HEK293 (cell line): ENCODE measurements at regions not wholly inside any gene's neighbourhood (a gene's known extent, or its start where the extent isn't known, plus 50 kb on each side); places are given as distances from the start of the nearest gene placed in this dataset.

ENCODE experiments used
- CTCF ChIA-PET: fragments of 350-600 bp; formaldehyde crosslinking; extraction: SDS; loops from one replicate; lab custom pipeline; 2021; ENCODE audit warnings: antibody characterized with exemption; lab: Yijun Ruan, JAX
- POLR2A ChIA-PET: fragments of 300-600 bp; formaldehyde crosslinking; extraction: SDS; loops from one replicate; lab custom pipeline; 2020; ENCODE audit warnings: antibody characterized with exemption, inconsistent platforms; lab: Yijun Ruan, JAX
- H3K27ac ChIP-seq: fragments of 200-500 bp; sonication (Bioruptor generic); 2 replicates; pipeline ENCODE4 v1.5.1; 2014; ENCODE audit warnings: low read depth, low read length, control low read depth, inconsistent platforms; ENCODE audit errors: extremely low read depth
- H3K36me3 ChIP-seq, 2 experiments: fragments of 200-500 bp in 1 of 2; sonication (Bioruptor generic) in 1 of 2; 1 replicate in 1 of 2; 2 replicates in 1 of 2; pipeline ENCODE4 v1.5.1; 2014 to 2017; ENCODE audit warnings: inconsistent platforms in 2 of 2, low read length in 2 of 2; ENCODE audit not compliant: control insufficient read depth in 2 of 2, insufficient read depth in 1 of 2
- H3K4me1 ChIP-seq: fragments of 200-500 bp; sonication (Bioruptor generic); 2 replicates; pipeline ENCODE4 v1.5.1; 2014; ENCODE audit warnings: mild to moderate bottlenecking, low read length, inconsistent platforms; ENCODE audit not compliant: control insufficient read depth, insufficient read depth
- H3K4me3 ChIP-seq: 2 replicates; pipeline ENCODE4 v1.5.1; 2011; ENCODE audit warnings: low read depth, mild to moderate bottlenecking, control low read depth, low read length, moderate library complexity
- H3K9me3 ChIP-seq: fragments of 200-500 bp; sonication (Bioruptor generic); 2 replicates; pipeline ENCODE4 v1.5.1; 2014; ENCODE audit warnings: low read depth, low read length, inconsistent platforms; ENCODE audit not compliant: control insufficient read depth, insufficient read depth
- OSR2 ChIP-seq: fragments of 450-650 bp; formaldehyde crosslinking; IDR thresholded peaks from 2 replicates; pipeline ENCODE4 v1.5.1; 2016; ENCODE audit warnings: missing biosample characterization, missing genetic modification characterization
- OVOL3 ChIP-seq: fragments of 450-650 bp; formaldehyde crosslinking; IDR thresholded peaks from 2 replicates; pipeline ENCODE4 v1.5.1; 2016; ENCODE audit warnings: missing biosample characterization, missing genetic modification characterization
- SP3 ChIP-seq: fragments of 450-650 bp; formaldehyde crosslinking; IDR thresholded peaks from 2 replicates; pipeline ENCODE4 v1.5.1; 2016; ENCODE audit warnings: missing biosample characterization, missing genetic modification characterization
- SP7 ChIP-seq: fragments of 450-650 bp; formaldehyde crosslinking; IDR thresholded peaks from 2 replicates; pipeline ENCODE4 v1.5.1; 2016; ENCODE audit warnings: missing biosample characterization, missing genetic modification characterization
- ZEB2 ChIP-seq: fragments of 450-650 bp; formaldehyde crosslinking; IDR thresholded peaks from 2 replicates; pipeline ENCODE4 v1.5.1; 2016; ENCODE audit warnings: missing biosample characterization, missing genetic modification characterization
- ZNF148 ChIP-seq: fragments of 450-650 bp; formaldehyde crosslinking; IDR thresholded peaks from 2 replicates; pipeline ENCODE4 v1.5.0; 2017; ENCODE audit warnings: missing biosample characterization, missing genetic modification characterization, borderline replicate concordance
- ZNF2 ChIP-seq: fragments of 450-650 bp; formaldehyde crosslinking; IDR thresholded peaks from 2 replicates; pipeline ENCODE4 v1.5.1; 2016; ENCODE audit warnings: missing biosample characterization, missing genetic modification characterization
- ZNF510 ChIP-seq: fragments of 450-650 bp; formaldehyde crosslinking; IDR thresholded peaks from 2 replicates; pipeline ENCODE4 v1.5.1; 2018; ENCODE audit warnings: mild to moderate bottlenecking, missing genetic modification characterization, missing biosample characterization; ENCODE audit not compliant: insufficient replicate concordance
- ZNF521 ChIP-seq: fragments of 450-650 bp; formaldehyde crosslinking; IDR thresholded peaks from 2 replicates; pipeline ENCODE4 v1.5.1; 2017; ENCODE audit warnings: missing biosample characterization, mild to moderate bottlenecking, missing genetic modification characterization
- ZNF561 ChIP-seq: fragments of 450-650 bp; IDR thresholded peaks from 2 replicates; pipeline ENCODE4 v1.5.1; 2018; ENCODE audit warnings: missing biosample characterization, missing genetic modification characterization, borderline replicate concordance
- ZNF629 ChIP-seq: fragments of 450-650 bp; formaldehyde crosslinking; IDR thresholded peaks from 2 replicates; pipeline ENCODE4 v1.5.1; 2017; ENCODE audit warnings: missing biosample characterization, missing genetic modification characterization
- ZNF660 ChIP-seq: fragments of 450-650 bp; IDR thresholded peaks from 2 replicates; pipeline ENCODE4 v1.5.1; 2018; ENCODE audit warnings: missing biosample characterization, mild to moderate bottlenecking, missing genetic modification characterization
- ZNF677 ChIP-seq: fragments of 450-650 bp; IDR thresholded peaks from 2 replicates; pipeline ENCODE4 v1.5.0; 2018; ENCODE audit warnings: missing biosample characterization, mild to moderate bottlenecking, missing genetic modification characterization, moderate library complexity
- ZNF692 ChIP-seq: fragments of 450-650 bp; formaldehyde crosslinking; IDR thresholded peaks from 2 replicates; pipeline ENCODE4 v1.5.1; 2016; ENCODE audit warnings: missing biosample characterization, missing genetic modification characterization
- ZNF791 ChIP-seq: fragments of 450-650 bp; formaldehyde crosslinking; IDR thresholded peaks from 2 replicates; pipeline ENCODE4 v1.5.1; 2016; ENCODE audit warnings: missing biosample characterization, missing genetic modification characterization
- TF ChIP-seq, protein P1 (sequence below): fragments of 450-650 bp; formaldehyde crosslinking; IDR thresholded peaks from 2 replicates; pipeline ENCODE4 v1.5.1; 2017; ENCODE audit warnings: missing biosample characterization, missing genetic modification characterization
- TF ChIP-seq, protein P2 (sequence below): fragments of 450-650 bp; formaldehyde crosslinking; IDR thresholded peaks from 2 replicates; pipeline ENCODE4 v1.5.1; 2016; ENCODE audit warnings: missing biosample characterization, missing genetic modification characterization
- TF ChIP-seq, protein P3 (sequence below): fragments of 450-650 bp; formaldehyde crosslinking; IDR thresholded peaks from 2 replicates; pipeline ENCODE4 v1.5.1; 2016; ENCODE audit warnings: missing biosample characterization, missing genetic modification characterization, borderline replicate concordance
- TF ChIP-seq, protein P4 (sequence below): fragments of 450-650 bp; formaldehyde crosslinking; IDR thresholded peaks from 2 replicates; pipeline ENCODE4 v1.5.1; 2016; ENCODE audit warnings: missing biosample characterization, missing genetic modification characterization, borderline replicate concordance

- TF ChIP-seq, protein P1, sequence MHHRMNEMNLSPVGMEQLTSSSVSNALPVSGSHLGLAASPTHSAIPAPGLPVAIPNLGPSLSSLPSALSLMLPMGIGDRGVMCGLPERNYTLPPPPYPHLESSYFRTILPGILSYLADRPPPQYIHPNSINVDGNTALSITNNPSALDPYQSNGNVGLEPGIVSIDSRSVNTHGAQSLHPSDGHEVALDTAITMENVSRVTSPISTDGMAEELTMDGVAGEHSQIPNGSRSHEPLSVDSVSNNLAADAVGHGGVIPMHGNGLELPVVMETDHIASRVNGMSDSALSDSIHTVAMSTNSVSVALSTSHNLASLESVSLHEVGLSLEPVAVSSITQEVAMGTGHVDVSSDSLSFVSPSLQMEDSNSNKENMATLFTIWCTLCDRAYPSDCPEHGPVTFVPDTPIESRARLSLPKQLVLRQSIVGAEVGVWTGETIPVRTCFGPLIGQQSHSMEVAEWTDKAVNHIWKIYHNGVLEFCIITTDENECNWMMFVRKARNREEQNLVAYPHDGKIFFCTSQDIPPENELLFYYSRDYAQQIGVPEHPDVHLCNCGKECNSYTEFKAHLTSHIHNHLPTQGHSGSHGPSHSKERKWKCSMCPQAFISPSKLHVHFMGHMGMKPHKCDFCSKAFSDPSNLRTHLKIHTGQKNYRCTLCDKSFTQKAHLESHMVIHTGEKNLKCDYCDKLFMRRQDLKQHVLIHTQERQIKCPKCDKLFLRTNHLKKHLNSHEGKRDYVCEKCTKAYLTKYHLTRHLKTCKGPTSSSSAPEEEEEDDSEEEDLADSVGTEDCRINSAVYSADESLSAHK (tag by site-specific recombination) = no peak
- no peak for TF ChIP-seq ZNF521 (tag by site-specific recombination)
- TF ChIP-seq, protein P2, sequence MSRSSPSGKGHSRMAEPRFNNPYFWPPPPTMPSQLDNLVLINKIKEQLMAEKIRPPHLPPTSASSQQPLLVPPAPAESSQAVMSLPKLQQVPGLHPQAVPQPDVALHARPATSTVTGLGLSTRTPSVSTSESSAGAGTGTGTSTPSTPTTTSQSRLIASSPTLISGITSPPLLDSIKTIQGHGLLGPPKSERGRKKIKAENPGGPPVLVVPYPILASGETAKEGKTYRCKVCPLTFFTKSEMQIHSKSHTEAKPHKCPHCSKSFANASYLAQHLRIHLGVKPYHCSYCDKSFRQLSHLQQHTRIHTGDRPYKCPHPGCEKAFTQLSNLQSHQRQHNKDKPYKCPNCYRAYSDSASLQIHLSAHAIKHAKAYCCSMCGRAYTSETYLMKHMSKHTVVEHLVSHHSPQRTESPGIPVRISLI (tag by site-specific recombination) = no peak
- no peak for TF ChIP-seq ZNF561
Observed at GRCh38 chr9:86459191-86459590, 105.0 kb upstream of the TUT7 start (continued).

DNA sequence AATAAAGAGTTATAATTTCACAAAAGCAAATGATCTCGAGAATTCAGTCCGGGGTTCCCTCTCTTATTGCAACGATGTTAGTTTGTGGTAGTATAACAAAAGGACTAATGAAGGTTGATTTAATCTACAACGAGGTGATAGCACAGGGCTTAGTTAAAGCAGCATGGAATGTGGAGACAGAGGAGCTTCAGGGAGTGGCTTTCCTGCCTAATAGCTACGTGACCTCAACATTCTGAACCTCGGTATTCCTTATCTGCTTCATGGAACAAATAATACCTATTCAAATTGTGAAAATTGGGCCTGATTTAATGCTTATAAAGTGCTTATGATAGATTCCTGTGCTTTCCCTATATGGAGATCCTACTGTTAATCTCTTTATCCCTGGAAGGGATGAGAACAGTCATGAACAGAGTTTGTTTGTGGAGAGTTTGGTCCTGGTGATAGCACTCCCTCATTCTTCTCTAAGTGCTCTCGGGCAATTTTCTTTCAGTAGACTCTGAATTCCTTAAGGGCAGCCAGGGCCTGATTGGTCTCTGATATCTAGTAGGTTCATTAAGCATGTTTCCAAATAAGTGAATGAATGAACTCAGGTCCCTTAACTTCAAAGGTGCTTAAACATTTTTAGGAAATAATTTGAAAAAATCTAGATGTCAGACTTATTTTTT, 104.1 kb upstream of the TUT7 start:
- H3K9me3 ChIP-seq = no peaks in the 10 kb centered on the region
- H3K27ac ChIP-seq = no peak overlapping the region
- H3K36me3 ChIP-seq = no peaks in the 10 kb centered on the region
- CTCF ChIA-PET = interaction anchor here (0.6 to 1.1 kb wide), 3 partner anchors 24 to 25 kb away, joined by 3 to 7 read pairs (median 3); no protein-coding TSS in a partner anchor
- no peaks in the 10 kb centered on the region for H3K4me1 ChIP-seq
- POLR2A ChIA-PET = no interaction called here
- TF ChIP-seq, protein P3, sequence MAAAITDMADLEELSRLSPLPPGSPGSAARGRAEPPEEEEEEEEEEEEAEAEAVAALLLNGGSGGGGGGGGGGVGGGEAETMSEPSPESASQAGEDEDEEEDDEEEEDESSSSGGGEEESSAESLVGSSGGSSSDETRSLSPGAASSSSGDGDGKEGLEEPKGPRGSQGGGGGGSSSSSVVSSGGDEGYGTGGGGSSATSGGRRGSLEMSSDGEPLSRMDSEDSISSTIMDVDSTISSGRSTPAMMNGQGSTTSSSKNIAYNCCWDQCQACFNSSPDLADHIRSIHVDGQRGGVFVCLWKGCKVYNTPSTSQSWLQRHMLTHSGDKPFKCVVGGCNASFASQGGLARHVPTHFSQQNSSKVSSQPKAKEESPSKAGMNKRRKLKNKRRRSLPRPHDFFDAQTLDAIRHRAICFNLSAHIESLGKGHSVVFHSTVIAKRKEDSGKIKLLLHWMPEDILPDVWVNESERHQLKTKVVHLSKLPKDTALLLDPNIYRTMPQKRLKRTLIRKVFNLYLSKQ (tag by site-specific recombination) = no peak
- TF ChIP-seq, protein P4, sequence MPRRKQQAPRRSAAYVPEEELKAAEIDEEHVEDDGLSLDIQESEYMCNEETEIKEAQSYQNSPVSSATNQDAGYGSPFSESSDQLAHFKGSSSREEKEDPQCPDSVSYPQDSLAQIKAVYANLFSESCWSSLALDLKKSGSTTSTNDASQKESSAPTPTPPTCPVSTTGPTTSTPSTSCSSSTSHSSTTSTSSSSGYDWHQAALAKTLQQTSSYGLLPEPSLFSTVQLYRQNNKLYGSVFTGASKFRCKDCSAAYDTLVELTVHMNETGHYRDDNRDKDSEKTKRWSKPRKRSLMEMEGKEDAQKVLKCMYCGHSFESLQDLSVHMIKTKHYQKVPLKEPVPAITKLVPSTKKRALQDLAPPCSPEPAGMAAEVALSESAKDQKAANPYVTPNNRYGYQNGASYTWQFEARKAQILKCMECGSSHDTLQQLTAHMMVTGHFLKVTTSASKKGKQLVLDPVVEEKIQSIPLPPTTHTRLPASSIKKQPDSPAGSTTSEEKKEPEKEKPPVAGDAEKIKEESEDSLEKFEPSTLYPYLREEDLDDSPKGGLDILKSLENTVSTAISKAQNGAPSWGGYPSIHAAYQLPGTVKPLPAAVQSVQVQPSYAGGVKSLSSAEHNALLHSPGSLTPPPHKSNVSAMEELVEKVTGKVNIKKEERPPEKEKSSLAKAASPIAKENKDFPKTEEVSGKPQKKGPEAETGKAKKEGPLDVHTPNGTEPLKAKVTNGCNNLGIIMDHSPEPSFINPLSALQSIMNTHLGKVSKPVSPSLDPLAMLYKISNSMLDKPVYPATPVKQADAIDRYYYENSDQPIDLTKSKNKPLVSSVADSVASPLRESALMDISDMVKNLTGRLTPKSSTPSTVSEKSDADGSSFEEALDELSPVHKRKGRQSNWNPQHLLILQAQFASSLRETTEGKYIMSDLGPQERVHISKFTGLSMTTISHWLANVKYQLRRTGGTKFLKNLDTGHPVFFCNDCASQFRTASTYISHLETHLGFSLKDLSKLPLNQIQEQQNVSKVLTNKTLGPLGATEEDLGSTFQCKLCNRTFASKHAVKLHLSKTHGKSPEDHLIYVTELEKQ = no peak
- TF ChIP-seq ZNF692 (tag by site-specific recombination) = no peak
- TF ChIP-seq SP3 (tag by site-specific recombination) = no peak
- no peak for TF ChIP-seq ZNF629
- H3K4me3 ChIP-seq = no peak overlapping the region

- POLR2A ChIA-PET = no interaction called here
- Histone ChIP-seq H3K9me3 (no peaks in the 10 kb centered on the region), H3K36me3 (no peaks in the 10 kb centered on the region), H3K4me3 (no peak overlapping the region), H3K4me1 (no peaks in the 10 kb centered on the region), H3K27ac (no peak overlapping the region)
- CTCF ChIA-PET = interaction anchor here (1.4 kb wide), 1 partner anchor 43 kb away, joined by 6 read pairs; no protein-coding TSS in a partner anchor
- TF ChIP-seq ZNF2 (tag by site-specific recombination) = no peak
- TF ChIP-seq OSR2 (tag by site-specific recombination) = no peak
- no peak for TF ChIP-seq ZNF510 (tag by site-specific recombination)
- no peak for TF ChIP-seq ZNF660 (tag by site-specific recombination)
- TF ChIP-seq SP7 = no peak
- no peak for TF ChIP-seq ZNF677
- no peak for TF ChIP-seq ZNF148 (tag by site-specific recombination)
- TF ChIP-seq ZNF521 (tag by site-specific recombination) = no peak
- no peak for TF ChIP-seq OVOL3 (tag by site-specific recombination)
- no peak for TF ChIP-seq ZEB2
- no peak for TF ChIP-seq ZNF791 (tag by site-specific recombination)
Observed at GRCh38 chr9:86456416-86456815, 102.2 kb upstream of the TUT7 start.
